ENCODE measurements at regions not wholly inside any gene's neighbourhood (a gene's known extent, or its start where the extent isn't known, plus 50 kb on each side); places are given as distances from the start of the nearest gene placed in this dataset.

DNA sequence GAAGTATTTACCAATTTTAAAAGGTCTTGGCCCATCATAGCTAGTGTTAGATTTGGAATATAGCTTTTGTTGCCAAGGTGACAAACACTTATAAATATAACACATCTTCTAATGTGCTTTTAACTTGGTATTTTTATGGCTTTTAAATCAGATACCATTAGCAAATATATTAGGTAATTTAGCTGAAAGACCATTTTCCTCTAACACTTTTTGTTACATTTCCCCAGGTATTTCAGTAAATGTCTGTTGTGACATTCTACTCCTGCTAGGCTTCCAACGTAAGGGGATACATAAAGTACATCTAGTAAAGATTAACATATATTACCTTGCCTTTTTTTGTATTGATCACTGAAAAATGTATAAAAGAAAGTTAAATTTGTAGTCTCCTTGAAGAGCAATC, 75.0 kb upstream of the SEM1 start:
- no peak overlapping the region for H3K4me3 ChIP-seq (ENCODE audit: low read depth, low read length)
- no peak for DNase-seq (ENCODE audit: low read depth)
- TF ChIP-seq, protein P1, sequence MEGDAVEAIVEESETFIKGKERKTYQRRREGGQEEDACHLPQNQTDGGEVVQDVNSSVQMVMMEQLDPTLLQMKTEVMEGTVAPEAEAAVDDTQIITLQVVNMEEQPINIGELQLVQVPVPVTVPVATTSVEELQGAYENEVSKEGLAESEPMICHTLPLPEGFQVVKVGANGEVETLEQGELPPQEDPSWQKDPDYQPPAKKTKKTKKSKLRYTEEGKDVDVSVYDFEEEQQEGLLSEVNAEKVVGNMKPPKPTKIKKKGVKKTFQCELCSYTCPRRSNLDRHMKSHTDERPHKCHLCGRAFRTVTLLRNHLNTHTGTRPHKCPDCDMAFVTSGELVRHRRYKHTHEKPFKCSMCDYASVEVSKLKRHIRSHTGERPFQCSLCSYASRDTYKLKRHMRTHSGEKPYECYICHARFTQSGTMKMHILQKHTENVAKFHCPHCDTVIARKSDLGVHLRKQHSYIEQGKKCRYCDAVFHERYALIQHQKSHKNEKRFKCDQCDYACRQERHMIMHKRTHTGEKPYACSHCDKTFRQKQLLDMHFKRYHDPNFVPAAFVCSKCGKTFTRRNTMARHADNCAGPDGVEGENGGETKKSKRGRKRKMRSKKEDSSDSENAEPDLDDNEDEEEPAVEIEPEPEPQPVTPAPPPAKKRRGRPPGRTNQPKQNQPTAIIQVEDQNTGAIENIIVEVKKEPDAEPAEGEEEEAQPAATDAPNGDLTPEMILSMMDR (IDR thresholded peaks at IDR 0.05; ENCODE audit: low read depth, low read length, missing control alignments): no peak

DNA sequence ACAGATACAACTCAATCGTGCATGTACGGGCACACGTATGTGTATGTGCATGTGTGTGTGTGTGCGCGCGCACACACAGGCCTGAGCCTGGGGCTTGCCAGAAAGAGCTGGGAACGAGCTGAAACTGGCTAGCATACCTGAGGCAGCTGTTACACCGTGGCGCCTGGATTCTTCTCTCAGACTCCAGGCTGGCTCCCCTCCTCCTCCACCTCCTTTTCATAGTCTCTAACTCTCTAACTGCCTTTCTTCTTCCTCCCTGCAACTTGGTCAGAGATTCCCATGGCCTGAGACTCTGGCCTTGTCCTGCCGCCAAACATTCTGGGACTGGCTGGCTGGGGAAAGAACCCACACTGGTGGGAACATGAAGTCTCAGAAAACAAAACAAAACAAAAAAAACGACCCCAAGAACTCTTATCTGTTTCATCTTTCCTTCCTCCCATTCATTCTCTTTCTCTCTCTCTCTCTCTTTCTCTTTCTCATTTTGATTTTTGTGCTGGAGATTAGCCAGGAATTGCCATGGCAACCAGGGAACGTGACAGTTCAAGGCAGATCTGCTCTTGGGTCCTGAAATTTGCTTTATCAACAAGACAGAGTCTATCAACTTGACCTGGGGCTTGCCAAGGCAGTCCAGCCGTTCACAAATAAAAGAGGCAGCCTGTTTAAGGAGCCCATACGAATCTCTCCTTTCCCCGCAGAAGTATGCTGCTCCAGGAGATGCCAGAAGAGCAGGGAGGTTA, 76.8 kb upstream of the SEM1 start:
- TF ChIP-seq, protein P1 (IDR thresholded peaks at IDR 0.05; ENCODE audit: low read depth, low read length, missing control alignments): no peak
- DNase-seq (ENCODE audit: low read depth): no peak
- no peak overlapping the region for H3K4me3 ChIP-seq (ENCODE audit: low read depth, low read length)

DNA sequence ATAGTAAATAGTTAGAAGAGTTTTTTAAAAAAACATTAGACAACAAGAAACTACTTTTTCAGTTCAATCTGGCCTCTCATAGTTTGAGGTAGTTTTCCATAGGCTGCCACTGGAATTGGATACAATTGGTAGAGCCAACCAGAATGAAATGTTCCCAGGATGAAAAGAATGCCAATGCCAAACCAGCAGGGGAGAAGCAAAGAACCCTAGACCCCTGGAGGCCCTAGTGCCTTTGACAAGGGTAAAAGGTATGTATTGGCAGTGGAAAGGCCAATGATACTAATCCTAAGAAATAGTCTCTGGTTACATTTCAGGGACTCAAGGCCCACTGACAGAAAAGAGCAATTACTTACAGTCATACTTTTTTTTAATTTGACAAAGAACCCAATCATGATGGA, 77.4 kb upstream of the SEM1 start:
- TF ChIP-seq, protein P1 (IDR thresholded peaks at IDR 0.05; ENCODE audit: low read depth, low read length, missing control alignments): no peak
- H3K4me3 ChIP-seq (ENCODE audit: low read depth, low read length): no peak overlapping the region
- no peak for DNase-seq (ENCODE audit: low read depth)

DNA sequence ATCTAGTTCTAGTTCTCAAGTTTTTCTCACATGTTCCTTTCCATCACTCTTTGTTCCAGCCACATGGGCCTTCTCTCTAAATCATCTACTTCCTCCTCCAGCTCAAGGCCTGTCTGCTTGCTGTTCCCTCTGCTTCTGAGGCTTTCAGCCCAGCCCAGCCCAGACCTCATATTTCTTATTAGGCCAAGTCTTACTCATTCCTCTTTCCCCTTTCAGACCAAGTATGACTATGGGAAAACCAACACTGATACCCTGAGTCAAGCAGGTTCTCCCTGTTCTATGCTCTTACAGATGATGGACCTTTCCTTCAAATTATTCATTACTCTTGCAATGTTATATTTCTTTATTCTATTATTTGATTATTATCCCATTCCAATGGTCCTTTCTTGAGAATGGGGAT, 80.3 kb upstream of the SEM1 start:
- DNase-seq (ENCODE audit: low read depth): no peak
- no peak overlapping the region for H3K4me3 ChIP-seq (ENCODE audit: low read depth, low read length)
- TF ChIP-seq, protein P1 (IDR thresholded peaks at IDR 0.05; ENCODE audit: low read depth, low read length, missing control alignments): no peak

DNA sequence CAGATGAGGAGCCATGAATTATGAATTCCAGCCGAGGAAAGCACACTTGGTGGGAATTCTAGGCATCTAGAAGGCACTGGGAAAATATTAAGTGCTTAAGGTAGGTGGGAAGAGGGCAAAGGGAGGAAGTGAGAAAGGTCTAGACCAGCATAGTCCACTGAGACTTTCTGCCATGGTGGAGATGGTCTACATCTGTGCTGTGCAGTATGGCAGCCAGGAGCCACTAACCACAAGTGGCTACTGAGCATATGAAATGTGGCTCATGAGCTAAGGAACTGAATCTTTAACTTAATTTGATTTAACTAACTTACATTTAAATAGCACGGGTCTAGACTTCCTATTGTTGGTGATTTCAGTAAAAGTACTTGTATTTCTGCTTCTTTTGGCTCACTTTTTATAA, 82.5 kb upstream of the SEM1 start:
- TF ChIP-seq, protein P1 (IDR thresholded peaks at IDR 0.05; ENCODE audit: low read depth, low read length, missing control alignments): no peak
- DNase-seq (ENCODE audit: low read depth): no peak
- no peak overlapping the region for H3K4me3 ChIP-seq (ENCODE audit: low read depth, low read length)

DNA sequence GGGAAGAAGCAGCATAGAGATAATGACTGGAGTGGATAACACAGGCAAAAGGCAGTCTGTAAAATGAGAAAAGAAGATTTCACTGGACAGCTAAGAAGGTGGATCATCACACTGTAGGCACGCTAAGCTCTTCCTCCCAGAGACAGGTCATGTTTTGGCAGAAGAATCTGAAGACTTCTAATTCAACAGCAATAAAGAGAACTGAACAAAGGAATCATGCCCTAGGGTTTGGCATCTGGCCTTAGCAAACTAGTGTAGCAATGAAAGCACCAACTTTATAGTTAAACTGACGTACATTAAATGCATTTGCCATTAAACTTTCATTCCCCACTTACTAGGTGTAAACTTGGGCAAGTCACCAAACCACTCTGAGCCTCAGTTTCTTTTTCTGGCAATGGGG, 84.4 kb upstream of the SEM1 start:
- DNase-seq (ENCODE audit: low read depth): no peak
- TF ChIP-seq, protein P1 (IDR thresholded peaks at IDR 0.05; ENCODE audit: low read depth, low read length, missing control alignments): no peak
- H3K4me3 ChIP-seq (ENCODE audit: low read depth, low read length): no peak overlapping the region

DNA sequence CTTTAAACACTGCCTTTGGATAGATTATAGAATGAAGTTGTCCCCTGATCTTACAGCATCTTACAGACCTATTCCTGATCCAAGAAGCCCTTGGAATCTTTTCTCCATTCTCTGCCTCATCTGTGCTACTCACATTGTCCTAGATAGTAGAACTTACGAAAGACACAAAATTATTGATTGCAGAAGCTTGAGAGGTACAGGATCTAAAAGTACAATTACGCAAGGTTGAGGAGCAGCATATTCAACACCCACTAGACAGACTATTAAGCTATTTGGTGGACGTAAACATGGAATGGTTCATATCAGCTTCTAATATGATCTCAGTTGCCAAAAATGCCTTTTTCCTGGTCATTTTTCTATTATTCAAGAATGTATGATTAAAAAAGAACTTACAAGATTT, 90.5 kb upstream of the SEM1 start:
- DNase-seq (ENCODE audit: low read depth): no peak
- H3K4me3 ChIP-seq (ENCODE audit: low read depth, low read length): no peak overlapping the region
- TF ChIP-seq, protein P1 (IDR thresholded peaks at IDR 0.05; ENCODE audit: low read depth, low read length, missing control alignments): no peak
